H9 (cell line): ENCODE measurements at regions not wholly inside any gene's neighbourhood (a gene's known extent, or its start where the extent isn't known, plus 50 kb on each side); places are given as distances from the start of the nearest gene placed in this dataset.

ENCODE experiments used
- DNase-seq: peaks from one replicate; pipeline ENCODE4 v3.0.0-alpha.2; 2017
- H2AFZ ChIP-seq: one replicate; pipeline ENCODE4 v1.6.1; 2013; ENCODE audit warnings: mild to moderate bottlenecking, low read length, control low read depth, moderate library complexity
- H2AK5ac ChIP-seq: 2 replicates; pipeline ENCODE4 v1.6.1; 2013; ENCODE audit warnings: low read length, control low read depth, mixed read lengths; ENCODE audit not compliant: insufficient read length
- H2BK120ac ChIP-seq: one replicate; pipeline ENCODE4 v1.6.1; 2013; ENCODE audit warnings: low read depth, mild to moderate bottlenecking, low read length, control low read depth, inconsistent platforms; ENCODE audit not compliant: poor library complexity, severe bottlenecking
- H2BK12ac ChIP-seq: 2 replicates; pipeline ENCODE4 v1.6.1; 2013; ENCODE audit warnings: low read length, control low read depth, mixed read lengths, low read depth; ENCODE audit not compliant: insufficient read length
- H2BK15ac ChIP-seq: 2 replicates; pipeline ENCODE4 v1.6.1; 2013; ENCODE audit warnings: low read depth, low read length, control low read depth
- H2BK20ac ChIP-seq: one replicate; pipeline ENCODE4 v1.6.1; 2013; ENCODE audit warnings: low read depth, mild to moderate bottlenecking, low read length, control low read depth, inconsistent platforms; ENCODE audit not compliant: poor library complexity, severe bottlenecking
- H2BK5ac ChIP-seq: 2 replicates; pipeline ENCODE4 v1.6.1; 2013; ENCODE audit warnings: low read length, control low read depth, mixed read lengths; ENCODE audit not compliant: insufficient read length
- H3K14ac ChIP-seq: 2 replicates; pipeline ENCODE4 v1.6.1; 2013; ENCODE audit warnings: low read length, control low read depth; ENCODE audit not compliant: insufficient read depth
- H3K18ac ChIP-seq: 2 replicates; pipeline ENCODE4 v1.6.1; 2013; ENCODE audit warnings: low read depth, mild to moderate bottlenecking, mixed read lengths, low read length, control low read depth; ENCODE audit not compliant: insufficient read length
- H3K23ac ChIP-seq: 2 replicates; pipeline ENCODE4 v1.6.1; 2013; ENCODE audit warnings: low read length, control low read depth, mixed read lengths, low read depth; ENCODE audit not compliant: insufficient read length
- H3K23me2 ChIP-seq: 2 replicates; pipeline ENCODE4 v1.6.1; 2013; ENCODE audit warnings: low read depth, mild to moderate bottlenecking, mixed read lengths, low read length, control low read depth; ENCODE audit not compliant: insufficient read length, poor library complexity, severe bottlenecking
- H3K27ac ChIP-seq: 2 replicates; pipeline ENCODE4 v1.5.1; 2013; ENCODE audit warnings: low read length, control low read depth, mixed read lengths, low read depth; ENCODE audit not compliant: insufficient read length
- H3K27me3 ChIP-seq: 2 replicates; pipeline ENCODE4 v1.6.1; 2013; ENCODE audit warnings: low read length, control low read depth, inconsistent platforms; ENCODE audit not compliant: insufficient read depth
- H3K4ac ChIP-seq: 2 replicates; pipeline ENCODE4 v1.6.1; 2013; ENCODE audit warnings: low read depth, mild to moderate bottlenecking, control low read depth, inconsistent platforms, low read length, moderate library complexity
- H3K4me1 ChIP-seq: 2 replicates; pipeline ENCODE4 v1.6.1; 2013; ENCODE audit warnings: low read length, control low read depth, inconsistent platforms; ENCODE audit not compliant: insufficient read depth
- H3K4me2 ChIP-seq: 2 replicates; pipeline ENCODE4 v1.6.1; 2013; ENCODE audit warnings: low read length, control low read depth, mixed read lengths; ENCODE audit not compliant: insufficient read length, insufficient read depth
- H3K56ac ChIP-seq: 2 replicates; pipeline ENCODE4 v1.6.1; 2013; ENCODE audit warnings: low read depth, mild to moderate bottlenecking, mixed read lengths, low read length, control low read depth; ENCODE audit not compliant: insufficient read length
- H3K79me1 ChIP-seq: 2 replicates; pipeline ENCODE4 v1.6.1; 2013; ENCODE audit warnings: low read depth, mild to moderate bottlenecking, moderate library complexity, low read length, control low read depth, inconsistent platforms; ENCODE audit not compliant: insufficient read depth, poor library complexity, severe bottlenecking
- H3K79me2 ChIP-seq: 2 replicates; pipeline ENCODE4 v1.6.1; 2013; ENCODE audit warnings: low read length, control low read depth, inconsistent platforms; ENCODE audit not compliant: insufficient read depth
- H3K9ac ChIP-seq: 2 replicates; pipeline ENCODE4 v1.6.1; 2013; ENCODE audit warnings: low read length, control low read depth, mixed read lengths; ENCODE audit not compliant: insufficient read length; ENCODE audit errors: extremely low read depth
- H3K9me3 ChIP-seq: one replicate; pipeline ENCODE4 v1.6.1; 2013; ENCODE audit warnings: low read depth, low read length, inconsistent platforms; ENCODE audit not compliant: control insufficient read depth
- H3T11ph ChIP-seq: one replicate; pipeline ENCODE4 v1.6.1; 2013; ENCODE audit warnings: mild to moderate bottlenecking, low read length, control low read depth, inconsistent platforms
- H4K20me1 ChIP-seq: one replicate; pipeline ENCODE4 v1.6.1; 2013; ENCODE audit not compliant: control insufficient read depth, insufficient read length, insufficient read depth
- H4K5ac ChIP-seq: 2 replicates; pipeline ENCODE4 v1.6.1; 2013; ENCODE audit warnings: low read depth, mild to moderate bottlenecking, mixed read lengths, low read length, control low read depth; ENCODE audit not compliant: insufficient read length
- H4K8ac ChIP-seq: replicated peaks from 2 replicates; pipeline ENCODE4 v1.6.1; 2013; ENCODE audit warnings: low read length, control low read depth, mixed read lengths, low read depth; ENCODE audit not compliant: insufficient read length
- H4K91ac ChIP-seq: 2 replicates; pipeline ENCODE4 v1.6.1; 2013; ENCODE audit warnings: low read depth, mild to moderate bottlenecking, moderate library complexity, mixed read lengths, low read length, control low read depth; ENCODE audit not compliant: insufficient read length
- H3K27ac Mint-ChIP-seq, 3 experiments: 2 replicates in 2 of 3; 3 replicates in 1 of 3; pipeline ENCODE4 v1.8.0; 2020 to 2021; ENCODE audit warnings: mixed read lengths in 3 of 3, mild to moderate bottlenecking in 1 of 3, moderate library complexity in 1 of 3
- H3K27me3 Mint-ChIP-seq: 2 replicates; pipeline ENCODE4 v1.8.0; 2021; ENCODE audit warnings: low read depth, mild to moderate bottlenecking, moderate library complexity, mixed read lengths
- H3K36me3 Mint-ChIP-seq, 3 experiments: 2 replicates in 2 of 3; 3 replicates in 1 of 3; pipeline ENCODE4 v1.8.0; 2020 to 2021; ENCODE audit warnings: low read depth in 3 of 3, mixed read lengths in 3 of 3; ENCODE audit not compliant: insufficient read depth in 1 of 3
- H3K4me1 Mint-ChIP-seq, 2 experiments: 2 replicates each; pipeline ENCODE4 v1.8.0; 2020; ENCODE audit warnings: mixed read lengths in 2 of 2
- H3K4me3 Mint-ChIP-seq, 2 experiments: 2 replicates in 1 of 2; 3 replicates in 1 of 2; pipeline ENCODE4 v1.8.0; 2020 to 2021; ENCODE audit warnings: mild to moderate bottlenecking in 2 of 2, mixed read lengths in 2 of 2, moderate library complexity in 1 of 2
- H3K9me3 Mint-ChIP-seq, 2 experiments: 2 replicates in 1 of 2; 3 replicates in 1 of 2; pipeline ENCODE4 v1.8.0; 2020; ENCODE audit warnings: mild to moderate bottlenecking in 2 of 2, mixed read lengths in 2 of 2, moderate library complexity in 1 of 2
- WGBS: extraction: QIAGEN DNeasy Blood & Tissue Kit; methylation state at CpG from one replicate; pipeline ENCODE4 v1.1.7; 2013; ENCODE audit warnings: missing lambda C conversion rate, low lambda C conversion rate, mixed read lengths; ENCODE audit not compliant: insufficient read length; ENCODE audit errors: extremely low coverage; 5-methylcytosine and 5-hydroxymethylcytosine counted together
- TF ChIP-seq, protein P1 (sequence below): fragments of 200-600 bp; sonication (generic); conservative IDR thresholded peaks from 3 replicates; pipeline ENCODE4 v1.8.0; 2021; ENCODE audit warnings: antibody characterized with exemption, mild to moderate bottlenecking

DNA sequence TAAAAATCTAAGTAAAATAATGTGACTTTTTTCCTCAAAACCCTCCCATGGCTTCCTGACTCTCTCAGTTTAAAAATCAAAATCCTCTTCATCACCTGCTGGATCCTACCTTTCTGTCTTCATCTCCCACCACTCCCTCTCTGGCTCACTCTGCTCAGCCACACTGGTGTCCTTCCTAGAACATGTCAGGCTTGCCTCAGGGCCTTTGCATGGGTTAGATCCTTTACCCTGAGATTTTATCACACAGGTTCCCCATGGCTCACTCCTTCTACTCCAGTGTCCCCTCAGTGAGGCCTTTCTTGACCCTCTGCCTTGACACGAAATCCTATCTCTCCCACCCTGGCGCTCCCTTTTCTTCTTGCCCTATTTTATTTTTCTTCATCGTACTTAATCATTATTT lies 141.8 kb downstream of the RPL22L1 start:
- TF ChIP-seq, protein P1, sequence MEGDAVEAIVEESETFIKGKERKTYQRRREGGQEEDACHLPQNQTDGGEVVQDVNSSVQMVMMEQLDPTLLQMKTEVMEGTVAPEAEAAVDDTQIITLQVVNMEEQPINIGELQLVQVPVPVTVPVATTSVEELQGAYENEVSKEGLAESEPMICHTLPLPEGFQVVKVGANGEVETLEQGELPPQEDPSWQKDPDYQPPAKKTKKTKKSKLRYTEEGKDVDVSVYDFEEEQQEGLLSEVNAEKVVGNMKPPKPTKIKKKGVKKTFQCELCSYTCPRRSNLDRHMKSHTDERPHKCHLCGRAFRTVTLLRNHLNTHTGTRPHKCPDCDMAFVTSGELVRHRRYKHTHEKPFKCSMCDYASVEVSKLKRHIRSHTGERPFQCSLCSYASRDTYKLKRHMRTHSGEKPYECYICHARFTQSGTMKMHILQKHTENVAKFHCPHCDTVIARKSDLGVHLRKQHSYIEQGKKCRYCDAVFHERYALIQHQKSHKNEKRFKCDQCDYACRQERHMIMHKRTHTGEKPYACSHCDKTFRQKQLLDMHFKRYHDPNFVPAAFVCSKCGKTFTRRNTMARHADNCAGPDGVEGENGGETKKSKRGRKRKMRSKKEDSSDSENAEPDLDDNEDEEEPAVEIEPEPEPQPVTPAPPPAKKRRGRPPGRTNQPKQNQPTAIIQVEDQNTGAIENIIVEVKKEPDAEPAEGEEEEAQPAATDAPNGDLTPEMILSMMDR = no peak
- H4K5ac ChIP-seq = no peak overlapping the region
- H3K56ac ChIP-seq = no peak overlapping the region
- no peaks in the 10 kb centered on the region for H3K27me3 Mint-ChIP-seq
- no peak overlapping the region for H3K9ac ChIP-seq
- H3K9me3 ChIP-seq = no peaks in the 10 kb centered on the region
- H3K79me2 ChIP-seq = no peaks in the 10 kb centered on the region
- no peak overlapping the region for H3K18ac ChIP-seq
- no peak overlapping the region for H2AK5ac ChIP-seq
- H3K9me3 Mint-ChIP-seq = no peaks in the 10 kb centered on the region
- no peak for DNase-seq
- H2BK120ac ChIP-seq = no peak overlapping the region
- H2BK12ac ChIP-seq = no peak overlapping the region
- H3K4me3 Mint-ChIP-seq = no peak overlapping the region
- H2BK15ac ChIP-seq = no peak overlapping the region
- H2BK5ac ChIP-seq = no peak overlapping the region
- H4K8ac ChIP-seq = no peak overlapping the region
- H3K27ac Mint-ChIP-seq = no peak overlapping the region
- no peak overlapping the region for H3K23ac ChIP-seq
- H3K4me2 ChIP-seq = no peak overlapping the region
- no peaks in the 10 kb centered on the region for H3K79me1 ChIP-seq
- H3T11ph ChIP-seq = no peak overlapping the region
- no peaks in the 10 kb centered on the region for H3K27me3 ChIP-seq
- no peak overlapping the region for H3K4ac ChIP-seq
- H2AFZ ChIP-seq = no peak overlapping the region
- no peaks in the 10 kb centered on the region for H3K36me3 Mint-ChIP-seq
- no peak overlapping the region for H4K91ac ChIP-seq
- no CpG with 5 or more reads among the region's 3 CpGs for WGBS
- no peak overlapping the region for H3K14ac ChIP-seq
- no peak overlapping the region for H3K27ac ChIP-seq
- H3K4me1 Mint-ChIP-seq = peaks cover 0 to 6% of the 10 kb centered on the region in 2 experiments; a peak in 2 of 4 replicates
- H3K23me2 ChIP-seq = no peaks in the 10 kb centered on the region
- H4K20me1 ChIP-seq = no peaks in the 10 kb centered on the region
- no peak overlapping the region for H2BK20ac ChIP-seq
- no peaks in the 10 kb centered on the region for H3K4me1 ChIP-seq
